Omental fat pad (tissue), 3 donors: ENCODE measurements at regions not wholly inside any gene's neighbourhood (a gene's known extent, or its start where the extent isn't known, plus 50 kb on each side); places are given as distances from the start of the nearest gene placed in this dataset.
"Not testable (repeated sequence)": the region's sequence is repeated elsewhere in the genome, so short reads cannot be mapped to it uniquely, and the experiment has no call there.

Experiments
- ATAC-seq: fragments of 150-250 bp; one replicate; pipeline ENCODE4 v1.9.1; 2016; ENCODE audit warnings: mild to moderate bottlenecking, moderate library complexity; ENCODE audit not compliant: low FRiP score
- DNase-seq: peaks from one replicate; pipeline ENCODE4 v3.0.0-alpha.2; 2019; ENCODE audit warnings: low spot score
- TF ChIP-seq, protein P1 (sequence below), 3 donors: fragments of 450-650 bp; IDR thresholded peaks; one replicate each; pipeline ENCODE4 v1.5.1; 2016 to 2017; ENCODE audit warnings: antibody characterized with exemption in 3 of 3, mild to moderate bottlenecking in 3 of 3, moderate library complexity in 2 of 3

DNA sequence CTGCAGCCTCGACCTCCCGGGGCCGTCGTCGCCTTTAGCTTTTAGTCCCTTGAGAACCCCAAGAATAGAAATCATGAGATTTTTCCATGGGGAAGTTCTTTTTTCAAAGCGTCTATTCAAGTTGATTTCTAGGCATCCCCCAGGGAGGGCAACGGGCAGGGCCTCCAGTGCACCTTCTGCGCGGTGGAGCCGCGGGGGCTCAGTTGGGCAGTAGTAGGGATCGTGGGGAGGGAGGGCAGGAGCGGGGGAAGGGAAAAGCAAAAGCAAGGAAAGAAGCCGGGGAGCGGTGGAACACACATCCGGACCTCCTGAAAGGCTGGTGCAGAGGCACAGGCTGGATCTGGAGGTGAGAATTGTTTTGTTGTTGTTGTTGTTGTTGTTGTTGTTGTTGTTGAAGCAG, 103.4 kb downstream of the PPIAL4G start:
- ATAC-seq (no peak), DNase-seq (no peak)
- TF ChIP-seq, protein P1, sequence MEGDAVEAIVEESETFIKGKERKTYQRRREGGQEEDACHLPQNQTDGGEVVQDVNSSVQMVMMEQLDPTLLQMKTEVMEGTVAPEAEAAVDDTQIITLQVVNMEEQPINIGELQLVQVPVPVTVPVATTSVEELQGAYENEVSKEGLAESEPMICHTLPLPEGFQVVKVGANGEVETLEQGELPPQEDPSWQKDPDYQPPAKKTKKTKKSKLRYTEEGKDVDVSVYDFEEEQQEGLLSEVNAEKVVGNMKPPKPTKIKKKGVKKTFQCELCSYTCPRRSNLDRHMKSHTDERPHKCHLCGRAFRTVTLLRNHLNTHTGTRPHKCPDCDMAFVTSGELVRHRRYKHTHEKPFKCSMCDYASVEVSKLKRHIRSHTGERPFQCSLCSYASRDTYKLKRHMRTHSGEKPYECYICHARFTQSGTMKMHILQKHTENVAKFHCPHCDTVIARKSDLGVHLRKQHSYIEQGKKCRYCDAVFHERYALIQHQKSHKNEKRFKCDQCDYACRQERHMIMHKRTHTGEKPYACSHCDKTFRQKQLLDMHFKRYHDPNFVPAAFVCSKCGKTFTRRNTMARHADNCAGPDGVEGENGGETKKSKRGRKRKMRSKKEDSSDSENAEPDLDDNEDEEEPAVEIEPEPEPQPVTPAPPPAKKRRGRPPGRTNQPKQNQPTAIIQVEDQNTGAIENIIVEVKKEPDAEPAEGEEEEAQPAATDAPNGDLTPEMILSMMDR (IDR thresholded peaks at IDR 0.05), result no peak

DNA sequence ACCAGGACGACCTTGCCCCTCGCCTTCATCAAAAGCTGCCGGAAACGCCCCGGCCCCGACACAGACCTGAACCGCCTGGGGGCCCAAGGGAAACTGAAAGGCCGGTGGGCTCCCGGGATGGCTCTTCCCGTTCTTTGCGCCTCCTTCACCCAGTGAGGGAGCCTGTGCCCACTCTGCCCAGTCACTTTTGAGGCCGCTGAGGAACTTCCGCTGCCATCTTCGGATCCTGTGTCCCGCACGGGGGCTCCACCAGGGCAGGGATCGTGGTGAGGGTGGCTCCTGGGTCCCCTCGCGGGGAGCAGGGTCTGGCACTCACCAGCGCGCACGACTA, 104.0 kb downstream of the PPIAL4G start:
- no peak for ATAC-seq
- TF ChIP-seq, protein P1 (IDR thresholded peaks at IDR 0.05), result no peak
- no peak for DNase-seq

DNA sequence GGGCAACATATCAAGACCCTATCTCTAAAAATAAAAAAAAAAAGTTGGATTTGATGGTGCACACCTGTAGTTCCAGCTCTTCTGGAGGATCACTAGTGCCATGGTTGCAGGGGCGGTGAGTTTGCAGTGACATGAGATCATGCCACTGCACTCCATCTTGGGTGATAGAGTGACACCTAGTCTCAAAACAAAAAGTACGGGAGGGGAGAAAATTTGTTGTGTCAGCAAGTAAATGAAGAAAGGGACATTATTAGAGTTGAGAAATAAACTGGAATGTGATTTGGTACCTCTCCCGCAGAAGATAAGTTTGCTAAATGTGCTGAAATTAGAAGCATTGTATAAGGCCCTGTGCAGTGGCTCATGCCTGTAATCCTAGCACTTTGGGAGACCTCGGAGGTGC, 105.1 kb downstream of the PPIAL4G start:
- not testable (repeated sequence) for ATAC-seq, DNase-seq

- ATAC-seq, result not testable (repeated sequence)
Measured at GRCh38 chr1:148377045-148377444, 106.1 kb downstream of the PPIAL4G start.

DNA sequence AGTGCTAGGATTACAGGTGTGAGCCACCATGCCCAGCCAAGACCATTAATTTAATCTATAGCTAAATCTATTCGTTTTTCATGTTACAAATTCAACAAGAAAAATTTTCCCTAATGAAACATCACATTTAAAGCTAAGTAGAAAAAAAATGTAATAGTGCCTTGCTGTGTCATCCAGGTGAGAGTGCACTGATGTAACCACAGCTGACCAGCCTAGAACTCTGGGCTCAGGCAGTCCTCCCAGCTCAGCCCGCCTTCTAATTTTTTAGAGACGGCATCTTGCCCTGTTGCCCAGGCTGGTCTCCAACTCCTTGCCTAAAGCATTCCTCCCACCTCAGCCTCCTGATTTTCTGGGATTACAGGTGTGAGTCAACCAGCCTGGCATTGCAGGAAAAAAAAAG, 109.0 kb downstream of the PPIAL4G start:
- ATAC-seq (no peak), DNase-seq (no peak)
- TF ChIP-seq, protein P1 (IDR thresholded peaks at IDR 0.05), result no peak

More at GRCh38 chr1:148377045-148377444, 106.1 kb downstream of the PPIAL4G start:
- DNase-seq, result not testable (repeated sequence)

DNA sequence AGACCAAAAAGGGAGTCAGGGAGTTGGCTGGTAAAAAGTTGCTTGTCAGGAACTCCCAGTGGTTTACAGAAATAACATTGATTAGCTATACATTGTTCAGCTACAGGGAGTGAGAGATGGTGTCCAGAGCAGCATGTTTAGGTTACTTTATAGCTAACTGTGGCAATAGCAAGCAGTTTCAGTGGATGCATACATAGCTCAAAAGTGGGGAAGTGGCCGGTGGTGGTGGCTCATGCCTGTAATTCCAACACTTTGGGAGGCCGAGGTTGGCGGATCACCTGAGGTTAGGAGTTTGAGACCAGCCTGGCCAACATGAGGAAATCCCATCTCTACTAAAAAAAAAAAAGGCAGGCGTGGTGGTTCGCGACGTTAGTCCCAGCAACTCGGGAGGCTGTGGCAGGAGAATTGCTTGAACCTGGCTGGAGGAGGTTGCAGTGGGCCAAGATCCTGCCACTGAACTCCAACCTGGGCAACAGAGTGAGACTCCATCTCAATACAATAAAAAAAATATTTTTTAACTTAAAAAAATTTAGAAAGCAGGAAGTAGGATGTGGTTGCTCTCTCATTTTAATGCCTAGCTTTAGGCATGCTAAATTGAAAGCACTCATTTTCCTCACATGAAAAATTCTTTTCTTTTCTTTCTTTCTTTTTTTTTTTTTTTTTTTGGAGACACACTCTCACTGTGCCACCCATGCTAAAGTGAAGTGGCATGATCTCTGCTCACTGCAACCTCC, 109.7 kb downstream of the PPIAL4G start:
- TF ChIP-seq, protein P1 (IDR thresholded peaks at IDR 0.05), result no peak
- ATAC-seq, result no peak
- no peak for DNase-seq

DNA sequence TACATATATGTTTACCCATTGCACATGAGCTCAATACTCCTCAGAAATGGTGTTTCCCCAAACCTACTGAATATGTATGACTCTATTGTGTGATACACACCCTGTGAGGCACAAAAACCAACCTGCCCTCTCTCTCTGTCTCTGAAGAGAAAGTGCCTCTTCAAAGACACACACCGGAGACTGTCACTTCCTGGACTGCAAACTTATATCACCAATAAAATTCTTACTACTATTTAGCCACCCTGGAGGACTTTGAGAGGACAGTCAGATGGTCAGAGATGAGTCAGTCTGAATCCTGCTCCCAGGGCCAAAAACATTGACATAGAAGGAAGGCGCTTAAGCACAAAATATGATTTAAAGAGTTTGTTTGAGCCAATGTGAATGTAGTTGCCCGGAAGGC, 110.4 kb downstream of the PPIAL4G start:
- TF ChIP-seq, protein P1 (IDR thresholded peaks at IDR 0.05), result no peak
- ATAC-seq (no peak), DNase-seq (no peak)

DNA sequence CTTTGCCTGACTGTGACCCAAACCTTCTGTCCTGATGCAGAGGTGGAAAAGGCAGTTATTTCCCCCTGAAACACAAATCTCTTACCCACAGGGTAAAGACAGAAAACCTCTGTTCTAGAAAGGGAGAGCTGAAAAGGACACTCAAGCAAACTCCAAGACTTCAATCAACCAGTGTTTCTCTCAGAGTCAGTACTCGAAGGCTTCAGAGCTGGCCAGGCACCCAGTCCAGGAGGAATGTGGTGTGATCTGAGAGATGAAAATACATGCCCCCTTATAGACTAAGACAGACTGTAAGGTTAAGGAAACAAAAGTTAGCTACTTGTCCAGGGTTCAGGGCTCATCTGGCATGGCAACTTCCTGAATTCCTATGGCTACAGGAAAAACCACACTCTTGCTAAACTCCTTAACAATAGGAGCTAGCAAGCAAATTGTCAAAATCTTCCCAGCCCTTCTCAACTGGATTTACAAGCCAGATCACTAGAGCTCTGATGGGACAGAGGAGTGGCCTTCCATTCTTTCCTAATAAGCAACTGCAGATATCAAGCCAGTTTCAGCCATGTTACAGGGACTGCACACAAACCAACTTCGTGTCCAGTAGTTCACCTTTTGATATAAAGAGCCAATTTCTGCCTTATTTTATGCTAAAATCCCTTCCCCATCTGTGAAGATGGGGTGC, 110.9 kb downstream of the PPIAL4G start:
- not testable (repeated sequence) for ATAC-seq, DNase-seq
